GM23338 (cell line): ENCODE measurements at regions not wholly inside any gene's neighbourhood (a gene's known extent, or its start where the extent isn't known, plus 50 kb on each side); places are given as distances from the start of the nearest gene placed in this dataset.

Experiments
- CTCF ChIP-seq, 2 experiments: fragments of 200-600 bp in 1 of 2; sonication (generic) in 1 of 2; conservative IDR thresholded peaks; 2 replicates each; pipeline versions ENCODE4 v1.5.1 to v1.6.1; 2016 to 2017; ENCODE audit warnings: antibody characterized with exemption in 2 of 2, low read depth in 2 of 2, mild to moderate bottlenecking in 2 of 2, moderate library complexity in 1 of 2
- EZH2 ChIP-seq: fragments of 200-600 bp; sonication (generic); IDR thresholded peaks from one replicate; pipeline ENCODE4 v1.8.0; 2017; ENCODE audit warnings: antibody characterized with exemption, mild to moderate bottlenecking, low read depth; ENCODE audit not compliant: unreplicated experiment
- EZH2phosphoT487 ChIP-seq: fragments of 200-600 bp; sonication (generic); IDR thresholded peaks from one replicate; pipeline ENCODE4 v1.8.1; 2018; ENCODE audit warnings: antibody characterized with exemption; ENCODE audit not compliant: unreplicated experiment
- POLR2AphosphoS5 ChIP-seq: IDR thresholded peaks from 2 replicates; pipeline ENCODE4 v1.6.1; 2016; ENCODE audit warnings: antibody characterized with exemption, low read depth
- REST ChIP-seq: IDR thresholded peaks from one replicate; pipeline ENCODE4 v1.6.1; 2018; ENCODE audit warnings: antibody characterized with exemption; ENCODE audit not compliant: unreplicated experiment

GRCh38 chr18:75358928-75359327 lies 68.6 kb downstream of the SMIM21 start:
- no peak for TF ChIP-seq POLR2AphosphoS5
- no peak for TF ChIP-seq CTCF (conservative IDR thresholded peaks at IDR 0.05; ENCODE audit: low read depth in 2 of 2)
- TF ChIP-seq EZH2 = no peak
- TF ChIP-seq REST = no peak
- TF ChIP-seq EZH2phosphoT487 = no peak
